AG04449 (cell line): ENCODE measurements at regions not wholly inside any gene's neighbourhood (a gene's known extent, or its start where the extent isn't known, plus 50 kb on each side); places are given as distances from the start of the nearest gene placed in this dataset.

ENCODE experiments used
- CTCF ChIA-PET: fragments of 350-600 bp; formaldehyde crosslinking; extraction: SDS; loops from one replicate; lab custom pipeline; 2021; ENCODE audit warnings: antibody characterized with exemption; lab: Yijun Ruan, JAX
- POLR2A ChIA-PET: fragments of 400-600, 350-600 bp; formaldehyde crosslinking; extraction: SDS; loops from one replicate; lab custom pipeline; 2020; ENCODE audit warnings: antibody characterized with exemption, inconsistent platforms; lab: Yijun Ruan, JAX
- DNase-seq: peaks from one replicate; pipeline ENCODE4 v3.0.0-alpha.2; 2010; ENCODE audit warnings: low read depth, low spot score
- H3K4me3 ChIP-seq: 2 replicates; pipeline ENCODE4 v1.5.1; 2011; ENCODE audit warnings: low read depth, mild to moderate bottlenecking, control low read depth, low read length
- TF ChIP-seq, protein P1 (sequence below): IDR thresholded peaks from one replicate; pipeline ENCODE4 v1.5.1; 2011; ENCODE audit warnings: mild to moderate bottlenecking, moderate library complexity, low read length, control low read depth, inconsistent platforms; ENCODE audit not compliant: insufficient read depth; ENCODE audit errors: missing control alignments

DNA sequence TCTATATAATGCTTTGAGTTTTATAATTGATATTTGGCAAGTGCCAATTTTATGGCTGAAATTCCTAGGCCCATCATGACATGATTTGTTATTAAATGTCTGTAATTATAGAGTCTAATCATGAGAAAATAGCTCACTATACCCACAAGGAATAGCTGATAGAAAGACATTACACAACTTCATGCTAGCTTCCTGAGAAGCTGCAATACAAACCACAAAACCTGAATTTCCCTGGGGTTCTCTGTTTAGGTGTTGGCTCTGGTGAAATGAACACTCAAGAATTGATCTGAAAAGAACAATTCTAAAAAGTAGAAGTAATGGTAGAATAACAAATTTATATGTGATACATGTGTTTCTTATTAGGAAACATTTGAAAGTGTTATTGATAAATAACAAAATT, 169.6 kb downstream of the GASK1B start:
- POLR2A ChIA-PET: no interaction called here
- TF ChIP-seq, protein P1, sequence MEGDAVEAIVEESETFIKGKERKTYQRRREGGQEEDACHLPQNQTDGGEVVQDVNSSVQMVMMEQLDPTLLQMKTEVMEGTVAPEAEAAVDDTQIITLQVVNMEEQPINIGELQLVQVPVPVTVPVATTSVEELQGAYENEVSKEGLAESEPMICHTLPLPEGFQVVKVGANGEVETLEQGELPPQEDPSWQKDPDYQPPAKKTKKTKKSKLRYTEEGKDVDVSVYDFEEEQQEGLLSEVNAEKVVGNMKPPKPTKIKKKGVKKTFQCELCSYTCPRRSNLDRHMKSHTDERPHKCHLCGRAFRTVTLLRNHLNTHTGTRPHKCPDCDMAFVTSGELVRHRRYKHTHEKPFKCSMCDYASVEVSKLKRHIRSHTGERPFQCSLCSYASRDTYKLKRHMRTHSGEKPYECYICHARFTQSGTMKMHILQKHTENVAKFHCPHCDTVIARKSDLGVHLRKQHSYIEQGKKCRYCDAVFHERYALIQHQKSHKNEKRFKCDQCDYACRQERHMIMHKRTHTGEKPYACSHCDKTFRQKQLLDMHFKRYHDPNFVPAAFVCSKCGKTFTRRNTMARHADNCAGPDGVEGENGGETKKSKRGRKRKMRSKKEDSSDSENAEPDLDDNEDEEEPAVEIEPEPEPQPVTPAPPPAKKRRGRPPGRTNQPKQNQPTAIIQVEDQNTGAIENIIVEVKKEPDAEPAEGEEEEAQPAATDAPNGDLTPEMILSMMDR: no peak
- no peak overlapping the region for H3K4me3 ChIP-seq
- CTCF ChIA-PET: interaction anchor here (1.0 to 2.7 kb wide), 3 partner anchors 10 to 190 kb away, joined by 3 to 11 read pairs (median 7); partner anchors contain the start of gene GASK1B
- DNase-seq: no peak

DNA sequence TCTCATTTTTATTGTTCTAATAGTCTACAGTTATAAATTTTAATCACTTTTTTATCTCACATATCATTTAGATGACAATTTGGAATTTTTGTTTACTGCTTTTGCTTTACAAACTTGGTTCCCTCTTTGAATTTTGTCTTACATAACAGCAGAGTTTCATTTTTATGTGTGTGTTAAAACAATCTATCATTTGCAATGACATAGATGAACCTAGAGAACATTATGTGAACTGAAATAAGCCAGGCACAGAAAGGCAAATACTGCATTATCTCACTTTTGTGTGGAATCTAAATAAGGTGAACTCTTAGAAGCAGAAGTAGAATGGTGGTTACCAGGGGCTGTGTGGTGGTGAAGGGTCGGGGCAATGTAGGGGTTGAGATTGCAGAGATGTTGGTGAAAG, 170.7 kb downstream of the GASK1B start:
- TF ChIP-seq, protein P1: no peak
- H3K4me3 ChIP-seq: no peak overlapping the region
- ChIA-PET CTCF (interaction anchor here (1.4 to 2.7 kb wide), 4 partner anchors 168 to 191 kb away, joined by 6 to 11 read pairs (median 8); partner anchors contain the start of gene GASK1B), POLR2A (no interaction called here)
- no peak for DNase-seq

DNA sequence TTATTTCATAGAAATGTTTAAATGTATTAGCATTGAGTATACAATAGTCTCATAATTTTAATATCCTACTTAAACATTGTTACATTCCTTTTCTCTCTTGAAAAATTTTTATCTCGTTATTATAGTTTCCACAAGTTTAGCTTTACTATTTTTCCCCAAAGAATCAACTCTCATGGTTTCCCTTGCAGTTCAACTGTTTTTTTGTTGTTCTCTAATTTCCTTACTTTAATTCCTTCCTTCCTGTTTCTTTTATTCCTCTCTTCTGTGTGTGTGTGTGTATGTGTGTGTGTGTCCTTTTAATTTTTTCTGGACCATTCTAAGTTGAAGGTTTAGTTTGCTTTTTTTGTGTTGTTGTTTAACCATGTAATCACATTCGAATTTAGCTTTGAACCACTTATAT, 171.1 kb downstream of the GASK1B start:
- TF ChIP-seq, protein P1: no peak
- no peak for DNase-seq
- POLR2A ChIA-PET: no interaction called here
- H3K4me3 ChIP-seq: no peak overlapping the region
- CTCF ChIA-PET: interaction anchor here (0.7 to 2.3 kb wide), 4 partner anchors 14 to 191 kb away, joined by 3 to 10 read pairs (median 6); partner anchors contain the start of gene GASK1B

DNA sequence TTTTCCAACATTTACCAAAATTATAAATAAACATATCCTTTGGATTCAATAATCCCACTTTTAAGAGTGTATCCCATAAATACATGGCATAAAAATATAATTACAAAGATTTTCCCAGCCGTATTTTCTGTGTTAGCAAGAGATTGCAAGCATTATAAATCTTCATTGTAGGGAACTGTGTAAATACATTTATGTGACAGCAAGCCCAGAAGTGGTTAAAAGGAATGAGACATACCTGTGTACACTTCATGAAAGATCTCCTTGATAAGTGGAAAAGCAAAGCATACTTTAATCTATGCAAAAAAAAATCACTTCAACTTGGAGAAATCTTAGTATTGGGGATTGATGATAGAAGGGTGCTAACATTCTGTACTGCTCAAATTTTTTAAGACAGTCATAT, 173.1 kb downstream of the GASK1B start:
- no peak overlapping the region for H3K4me3 ChIP-seq
- POLR2A ChIA-PET: no interaction called here
- TF ChIP-seq, protein P1: no peak
- CTCF ChIA-PET: interaction anchor here (3.5 kb wide), 1 partner anchor 172 kb away, joined by 33 read pairs; no protein-coding TSS in a partner anchor
- DNase-seq: no peak

DNA sequence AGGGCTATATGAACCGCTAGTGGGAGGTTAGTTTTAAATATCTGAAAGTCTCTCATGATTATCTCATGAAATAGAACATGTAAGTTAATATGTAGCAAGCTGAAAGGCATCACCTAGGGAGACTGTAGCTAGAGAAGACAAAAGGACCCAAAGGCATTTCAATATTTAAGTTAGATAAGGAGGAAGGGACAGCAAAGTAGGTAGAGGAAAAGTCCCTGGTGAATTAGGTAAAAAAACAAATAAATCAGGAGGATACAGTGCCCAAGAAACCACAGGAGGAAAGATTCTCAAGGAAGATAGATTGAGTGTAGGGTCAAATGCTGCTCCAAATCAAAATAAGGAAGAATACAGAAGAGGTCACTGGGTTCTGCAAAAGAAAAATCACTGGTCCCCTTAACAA, 175.5 kb downstream of the GASK1B start:
- ChIA-PET CTCF (interaction anchor here (1.1 to 3.5 kb wide), 3 partner anchors 174 to 197 kb away, joined by 3 to 33 read pairs (median 3); no protein-coding TSS in a partner anchor), POLR2A (no interaction called here)
- TF ChIP-seq, protein P1: no peak
- no peak overlapping the region for H3K4me3 ChIP-seq
- no peak for DNase-seq

DNA sequence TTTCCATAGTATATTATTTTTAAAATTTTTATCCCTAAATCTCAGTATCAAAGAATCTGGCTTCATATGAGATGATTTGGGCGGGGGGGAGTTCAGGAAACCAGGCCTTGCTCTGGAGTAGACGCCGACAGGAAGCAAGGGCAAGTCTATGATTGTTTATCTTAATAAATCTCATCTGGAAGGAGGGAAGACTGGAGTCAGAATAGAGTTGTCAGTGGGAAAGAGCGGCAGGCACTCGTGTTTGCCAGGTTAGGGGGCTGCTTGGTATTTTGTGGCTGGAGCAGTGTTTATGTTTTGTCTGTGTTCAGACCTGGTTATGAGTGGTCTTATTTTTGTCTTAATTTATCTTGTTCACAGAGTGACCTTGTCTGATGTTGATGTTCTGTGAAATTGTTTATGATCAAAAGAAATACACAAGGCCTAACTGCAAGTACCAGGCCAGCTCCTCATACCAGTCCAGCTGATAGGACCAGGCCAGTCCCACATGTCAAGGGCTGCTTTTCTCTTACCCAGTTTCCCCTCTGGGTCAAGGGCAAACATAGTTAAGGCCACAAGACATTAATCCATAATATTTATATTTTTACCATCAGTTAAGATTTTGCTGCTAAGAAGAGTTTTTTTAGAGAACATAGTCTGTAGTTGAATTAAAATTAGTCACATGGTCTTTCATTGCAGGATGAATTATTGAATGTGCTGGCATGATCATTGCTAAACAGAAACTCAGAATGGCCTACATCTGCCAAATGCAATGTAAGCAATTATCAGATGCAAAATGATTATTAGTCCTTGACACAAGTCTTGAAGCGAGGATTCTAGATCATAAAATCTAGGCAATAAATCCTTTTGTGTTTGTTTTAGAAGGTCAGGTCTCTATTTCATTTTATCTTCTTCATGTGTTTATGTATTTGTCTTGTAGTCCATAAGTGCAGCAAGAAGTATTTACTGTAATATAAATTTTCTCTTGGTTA, 176.5 kb downstream of the GASK1B start:
- POLR2A ChIA-PET: no interaction called here
- H3K4me3 ChIP-seq: no peak overlapping the region
- DNase-seq: no peak
- TF ChIP-seq, protein P1: no peak
- CTCF ChIA-PET: interaction anchor here (1.4 to 3.5 kb wide), 2 partner anchors 175 to 196 kb away, joined by 3 to 33 read pairs; no protein-coding TSS in a partner anchor
